Caco-2 (cell line): ENCODE measurements at regions not wholly inside any gene's neighbourhood (a gene's known extent, or its start where the extent isn't known, plus 50 kb on each side); places are given as distances from the start of the nearest gene placed in this dataset.

Source experiments
- BruUV-seq: library from RNA; stranded (reverse); fragments of 400-500 nt; replicated peaks from 2 replicates; lab custom pipeline; 2021; lab: Mats Ljungman, UMichigan
- CTCF ChIA-PET: fragments of 300-600 bp; sonication (Branson Sonifier 250); formaldehyde crosslinking; loops from one replicate; lab custom pipeline; 2022; ENCODE audit warnings: antibody characterized with exemption; lab: Charles Lee
- POLR2A ChIA-PET: fragments of 300-600 bp; sonication (Branson Sonifier 250); formaldehyde crosslinking; loops from one replicate; lab custom pipeline; 2022; ENCODE audit warnings: antibody characterized with exemption; lab: Charles Lee
- DNase-seq, 2 experiments: peaks; one replicate each; pipeline versions ENCODE4 v3.0.0 to v3.0.0-alpha.2; 2020 to 2022
- H3K27me3 ChIP-seq: replicated peaks from 2 replicates; pipeline ENCODE4 v1.6.0; 2011; ENCODE audit warnings: low read length; ENCODE audit not compliant: control insufficient read depth, insufficient read depth
- H3K36me3 ChIP-seq: 2 replicates; pipeline ENCODE4 v1.5.1; 2011; ENCODE audit warnings: low read length; ENCODE audit not compliant: control insufficient read depth, insufficient read depth
- H3K4me1 ChIP-seq: fragments of 250-450 bp; sonication (Bioruptor Pico); 2 replicates; pipeline ENCODE4 v1.5.1; 2020; ENCODE audit warnings: mild to moderate bottlenecking
- H3K4me3 ChIP-seq: 2 replicates; pipeline ENCODE4 v1.5.1; 2011; ENCODE audit warnings: low read depth, mild to moderate bottlenecking, control low read depth, low read length
- H3K9me3 ChIP-seq: fragments of 250-450 bp; sonication (Bioruptor Pico); 2 replicates; pipeline ENCODE4 v1.5.1; 2020; ENCODE audit warnings: mild to moderate bottlenecking, moderate library complexity
- H3K27ac Mint-ChIP-seq: one replicate; pipeline ENCODE4 v1.8.0; 2022; ENCODE audit warnings: mixed read lengths; ENCODE audit not compliant: unreplicated experiment
- H3K27me3 Mint-ChIP-seq: one replicate; pipeline ENCODE4 v1.8.0; 2022; ENCODE audit warnings: mixed read lengths; ENCODE audit not compliant: insufficient read depth, unreplicated experiment
- H3K36me3 Mint-ChIP-seq: one replicate; pipeline ENCODE4 v1.8.0; 2022; ENCODE audit warnings: mild to moderate bottlenecking, mixed read lengths; ENCODE audit not compliant: insufficient read depth, unreplicated experiment
- H3K4me1 Mint-ChIP-seq: one replicate; pipeline ENCODE4 v1.8.0; 2022; ENCODE audit warnings: low read depth, mixed read lengths; ENCODE audit not compliant: unreplicated experiment
- H3K4me3 Mint-ChIP-seq: one replicate; pipeline ENCODE4 v1.8.0; 2022; ENCODE audit warnings: mild to moderate bottlenecking, moderate library complexity, mixed read lengths; ENCODE audit not compliant: unreplicated experiment
- H3K9me3 Mint-ChIP-seq: one replicate; pipeline ENCODE4 v1.8.0; 2022; ENCODE audit warnings: mixed read lengths; ENCODE audit not compliant: unreplicated experiment
- CTCF ChIP-seq, 2 experiments: fragments of 200-600 bp in 1 of 2; IDR thresholded peaks; 1 replicate in 1 of 2; 2 replicates in 1 of 2; pipeline versions ENCODE4 v1.5.1 to v1.8.0; 2011 to 2022; ENCODE audit warnings: antibody characterized with exemption in 1 of 2, control low read depth in 1 of 2, inconsistent platforms in 1 of 2, low read depth in 1 of 2, low read length in 1 of 2, mild to moderate bottlenecking in 1 of 2, moderate library complexity in 1 of 2; ENCODE audit not compliant: insufficient read depth in 1 of 2, severe bottlenecking in 1 of 2, unreplicated experiment in 1 of 2
- intact Hi-C: fragments of 100-400 bp; cut with micrococcal nuclease; formaldehyde crosslinking; loops from one replicate; pipeline ENCODE4 v1.10.0; 2022; ENCODE audit not compliant: unreplicated experiment

- H3K4me1 ChIP-seq, result peaks cover 5% of the 10 kb centered on the region; the same call in 1 of the 2 replicates
- no peaks in the 10 kb centered on the region for H3K27me3 ChIP-seq
- no peaks in the 10 kb centered on the region for H3K9me3 ChIP-seq
- CTCF ChIA-PET, result interaction anchor here (0.6 to 0.7 kb wide), 2 partner anchors 17 to 1673 kb away, joined by 3 to 4 read pairs; no protein-coding TSS in a partner anchor
- H3K4me1 Mint-ChIP-seq, result peaks cover 7% of the 10 kb centered on the region
- no TSS peak for BruUV-seq
- no peak overlapping the region for H3K27ac Mint-ChIP-seq
- H3K9me3 Mint-ChIP-seq, result no peaks in the 10 kb centered on the region
- intact Hi-C loops, result no loop called here
- H3K4me3 ChIP-seq, result no peak overlapping the region
- DNase-seq, result no peak
- POLR2A ChIA-PET, result no interaction called here
- no peaks in the 10 kb centered on the region for H3K36me3 ChIP-seq
- no peaks in the 10 kb centered on the region for H3K27me3 Mint-ChIP-seq
- no peak for TF ChIP-seq CTCF (IDR thresholded peaks at IDR 0.05; ENCODE audit: insufficient read depth in 1 of 2, low read depth in 1 of 2, low read length in 1 of 2, severe bottlenecking in 1 of 2, unreplicated experiment in 1 of 2)
- H3K4me3 Mint-ChIP-seq, result no peak overlapping the region
- H3K36me3 Mint-ChIP-seq, result no peaks in the 10 kb centered on the region
Observed at GRCh38 chr4:175421506-175421905, 390.6 kb downstream of the GPM6A start.

- no peak for TF ChIP-seq CTCF (IDR thresholded peaks at IDR 0.05; ENCODE audit: insufficient read depth in 1 of 2, low read depth in 1 of 2, low read length in 1 of 2, severe bottlenecking in 1 of 2, unreplicated experiment in 1 of 2)
- no peaks in the 10 kb centered on the region for H3K27me3 ChIP-seq
- no peaks in the 10 kb centered on the region for H3K36me3 ChIP-seq
- H3K27ac Mint-ChIP-seq, result no peak overlapping the region
- H3K9me3 Mint-ChIP-seq, result no peaks in the 10 kb centered on the region
- no peak overlapping the region for H3K4me3 Mint-ChIP-seq
- no TSS peak for BruUV-seq
- ChIA-PET CTCF (no interaction called here), POLR2A (no interaction called here)
- no peak for DNase-seq
- peaks cover 5% of the 10 kb centered on the region; the same call in 1 of the 2 replicates for H3K4me1 ChIP-seq
- no peaks in the 10 kb centered on the region for H3K36me3 Mint-ChIP-seq
- H3K4me1 Mint-ChIP-seq, result peaks cover 7% of the 10 kb centered on the region
- intact Hi-C loops, result no loop called here
- no peaks in the 10 kb centered on the region for H3K9me3 ChIP-seq
- no peaks in the 10 kb centered on the region for H3K27me3 Mint-ChIP-seq
- H3K4me3 ChIP-seq, result no peak overlapping the region
Observed at GRCh38 chr4:175422331-175422730, 389.7 kb downstream of the GPM6A start.

- Mint-ChIP-seq H3K27me3 (no peaks in the 10 kb centered on the region), H3K27ac (no peak overlapping the region), H3K9me3 (no peaks in the 10 kb centered on the region), H3K4me1 (peaks cover under 1% of the 10 kb centered on the region), H3K4me3 (no peak overlapping the region), H3K36me3 (no peaks in the 10 kb centered on the region)
- Histone ChIP-seq H3K36me3 (no peaks in the 10 kb centered on the region), H3K27me3 (no peaks in the 10 kb centered on the region), H3K4me3 (no peak overlapping the region), H3K9me3 (no peaks in the 10 kb centered on the region), H3K4me1 (peaks cover 5% of the 10 kb centered on the region; the same call in 1 of the 2 replicates)
- no peak for TF ChIP-seq CTCF (IDR thresholded peaks at IDR 0.05; ENCODE audit: insufficient read depth in 1 of 2, low read depth in 1 of 2, low read length in 1 of 2, severe bottlenecking in 1 of 2, unreplicated experiment in 1 of 2)
- ChIA-PET POLR2A (no interaction called here), CTCF (no interaction called here)
- DNase-seq, result no peak
- BruUV-seq, result no TSS peak
- intact Hi-C loops, result no loop called here
Observed at GRCh38 chr4:175424111-175424510, 388.0 kb downstream of the GPM6A start.
